Lung (tissue), 11 donors: ENCODE measurements at regions not wholly inside any gene's neighbourhood (a gene's known extent, or its start where the extent isn't known, plus 50 kb on each side); places are given as distances from the start of the nearest gene placed in this dataset.

ENCODE experiments used
- ATAC-seq: fragments of 200-7000 bp; cut with Tn5 transposase; one replicate; pipeline ENCODE4 v1.9.1; 2020; ENCODE audit warnings: moderate number of reproducible peaks; ENCODE audit not compliant: insufficient read depth, low FRiP score
- DNase-seq, 3 donors: peaks; one replicate each; pipeline ENCODE4 v3.0.0-alpha.2; 2013 to 2017
- H3K27ac ChIP-seq, 2 donors: one replicate each; pipeline ENCODE4 v1.5.1; 2013; ENCODE audit warnings: mild to moderate bottlenecking in 2 of 2, moderate library complexity in 2 of 2, control low read depth in 1 of 2, inconsistent platforms in 1 of 2, low read depth in 1 of 2, low read length in 1 of 2
- H3K27me3 ChIP-seq, 3 donors: one replicate each; pipeline ENCODE4 v1.5.1; 2013; ENCODE audit warnings: low read length in 2 of 3; ENCODE audit not compliant: control insufficient read depth in 3 of 3, insufficient read depth in 3 of 3
- H3K36me3 ChIP-seq, 4 donors: one replicate each; pipeline ENCODE4 v1.5.1; 2013; ENCODE audit warnings: low read length in 4 of 4, mild to moderate bottlenecking in 1 of 4, moderate library complexity in 1 of 4; ENCODE audit not compliant: control insufficient read depth in 4 of 4, insufficient read depth in 4 of 4
- H3K4me1 ChIP-seq, 5 donors: one replicate each; pipeline ENCODE4 v1.5.1; 2013; ENCODE audit warnings: low read length in 5 of 5, mild to moderate bottlenecking in 2 of 5, moderate library complexity in 1 of 5; ENCODE audit not compliant: control insufficient read depth in 5 of 5, insufficient read depth in 5 of 5
- H3K4me3 ChIP-seq: one replicate; pipeline ENCODE4 v1.5.1; 2013; ENCODE audit warnings: mild to moderate bottlenecking, control low read depth, moderate library complexity
- H3K9ac ChIP-seq, 2 donors: one replicate each; pipeline ENCODE4 v1.5.1; 2013; ENCODE audit warnings: low read length in 2 of 2, control low read depth in 1 of 2; ENCODE audit not compliant: insufficient read depth in 1 of 2
- H3K9me3 ChIP-seq, 4 donors: one replicate each; pipeline ENCODE4 v1.5.1; 2013; ENCODE audit warnings: low read length in 3 of 4, mild to moderate bottlenecking in 1 of 4, moderate library complexity in 1 of 4; ENCODE audit not compliant: control insufficient read depth in 4 of 4, insufficient read depth in 3 of 4
- WGBS, 2 donors: extraction: QIAGEN DNeasy Blood & Tissue Kit; methylation state at CpG; one replicate each; pipeline ENCODE4 v1.1.7; 2013; 5-methylcytosine and 5-hydroxymethylcytosine counted together
- TF ChIP-seq, protein P1 (sequence below): IDR thresholded peaks from 2 replicates; pipeline ENCODE4 v1.5.1; 2012; ENCODE audit warnings: mild to moderate bottlenecking; ENCODE audit errors: control extremely low read depth, extremely low read depth
- donor health status: control.
- donor health status: control.
- donor health status: Bipolar disorder and iron deficiency.
- donor health status: healthy.
- donor health status: DM: yes; HTN: yes; CAD: no.

- H3K9me3 ChIP-seq: peaks cover 0 to 9% (median under 1%) of the 10 kb centered on the region in 4 donors
- no peak overlapping the region for H3K9ac ChIP-seq
- 72 to 79% methylated on average over 5 of the region's 5 CpGs for WGBS, 2 donors
- peaks cover 0 to 5% (median 0%) of the 10 kb centered on the region in 5 donors for H3K4me1 ChIP-seq
- no peak overlapping the region for H3K27ac ChIP-seq
- no peak overlapping the region for H3K4me3 ChIP-seq
- H3K36me3 ChIP-seq: no peaks in the 10 kb centered on the region
- ATAC-seq (no peak), DNase-seq (no peak)
- TF ChIP-seq, protein P1, sequence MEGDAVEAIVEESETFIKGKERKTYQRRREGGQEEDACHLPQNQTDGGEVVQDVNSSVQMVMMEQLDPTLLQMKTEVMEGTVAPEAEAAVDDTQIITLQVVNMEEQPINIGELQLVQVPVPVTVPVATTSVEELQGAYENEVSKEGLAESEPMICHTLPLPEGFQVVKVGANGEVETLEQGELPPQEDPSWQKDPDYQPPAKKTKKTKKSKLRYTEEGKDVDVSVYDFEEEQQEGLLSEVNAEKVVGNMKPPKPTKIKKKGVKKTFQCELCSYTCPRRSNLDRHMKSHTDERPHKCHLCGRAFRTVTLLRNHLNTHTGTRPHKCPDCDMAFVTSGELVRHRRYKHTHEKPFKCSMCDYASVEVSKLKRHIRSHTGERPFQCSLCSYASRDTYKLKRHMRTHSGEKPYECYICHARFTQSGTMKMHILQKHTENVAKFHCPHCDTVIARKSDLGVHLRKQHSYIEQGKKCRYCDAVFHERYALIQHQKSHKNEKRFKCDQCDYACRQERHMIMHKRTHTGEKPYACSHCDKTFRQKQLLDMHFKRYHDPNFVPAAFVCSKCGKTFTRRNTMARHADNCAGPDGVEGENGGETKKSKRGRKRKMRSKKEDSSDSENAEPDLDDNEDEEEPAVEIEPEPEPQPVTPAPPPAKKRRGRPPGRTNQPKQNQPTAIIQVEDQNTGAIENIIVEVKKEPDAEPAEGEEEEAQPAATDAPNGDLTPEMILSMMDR: no peak
- peaks cover 0 to 6% (median 0%) of the 10 kb centered on the region in 3 donors for H3K27me3 ChIP-seq
Measured at GRCh38 chr15:98326804-98327203, 321.5 kb upstream of the IGF1R start.

GRCh38 chr15:98330258-98330657 is 318.1 kb upstream of the IGF1R start:
- H3K36me3 ChIP-seq: no peaks in the 10 kb centered on the region
- no peak for DNase-seq
- TF ChIP-seq, protein P1: no peak
- H3K27ac ChIP-seq: no peak overlapping the region
- H3K4me3 ChIP-seq: no peak overlapping the region
- H3K9me3 ChIP-seq: peaks cover 0 to 6% (median 2%) of the 10 kb centered on the region in 4 donors
- no peaks in the 10 kb centered on the region for H3K4me1 ChIP-seq
- WGBS, 2 donors: 67 to 75% methylated on average over 8 of the region's 8 CpGs
- H3K27me3 ChIP-seq: peaks cover 0 to 10% (median 4%) of the 10 kb centered on the region in 3 donors
- ATAC-seq: no peak
- H3K9ac ChIP-seq: no peak overlapping the region

DNA sequence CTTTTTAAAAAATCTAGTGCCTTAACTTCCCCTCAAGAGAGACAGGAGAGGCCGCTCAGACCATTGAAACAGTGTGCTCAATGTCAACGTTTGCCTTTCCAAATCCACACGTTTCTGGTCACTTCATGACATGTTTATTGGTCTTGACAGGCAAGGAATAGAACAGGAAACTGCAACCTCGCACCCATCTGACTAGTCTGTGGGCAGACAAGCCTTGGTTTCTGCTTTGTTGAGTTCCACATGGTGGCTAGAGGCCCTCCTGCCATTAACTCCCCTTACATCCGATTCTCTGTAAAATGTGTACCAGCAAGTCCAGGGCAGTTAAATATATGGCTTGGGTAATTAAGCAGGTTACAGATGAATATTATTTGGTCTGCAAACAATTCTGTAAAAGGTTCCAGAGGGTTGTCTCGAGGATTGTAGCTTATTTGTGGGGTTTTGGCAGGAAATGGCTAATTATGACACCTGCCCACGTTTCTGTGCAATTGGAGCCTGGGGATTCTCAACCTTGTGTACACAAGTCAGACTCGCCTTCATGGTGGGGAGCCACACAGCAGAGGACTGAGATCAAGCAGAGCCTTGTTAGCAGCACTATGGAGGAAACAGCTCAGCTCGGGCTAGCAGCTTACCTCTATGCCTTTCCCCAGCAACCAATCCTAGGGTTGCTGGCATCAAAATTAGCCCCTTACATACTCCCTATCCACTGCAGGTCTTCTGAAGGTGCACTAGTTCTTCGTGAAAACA is 317.5 kb upstream of the IGF1R start:
- DNase-seq (no peak), ATAC-seq (no peak)
- H3K4me3 ChIP-seq: no peak overlapping the region
- H3K36me3 ChIP-seq: no peaks in the 10 kb centered on the region
- H3K9me3 ChIP-seq: peaks cover 0 to 6% (median 2%) of the 10 kb centered on the region in 4 donors
- H3K9ac ChIP-seq: no peak overlapping the region
- TF ChIP-seq, protein P1: no peak
- 55 to 56% methylated on average over 10 of the region's 10 CpGs for WGBS, 2 donors
- H3K27me3 ChIP-seq: peaks cover 0 to 10% (median 4%) of the 10 kb centered on the region in 3 donors
- no peaks in the 10 kb centered on the region for H3K4me1 ChIP-seq
- no peak overlapping the region for H3K27ac ChIP-seq
